Calu3 (cell line): ENCODE measurements at regions not wholly inside any gene's neighbourhood (a gene's known extent, or its start where the extent isn't known, plus 50 kb on each side); places are given as distances from the start of the nearest gene placed in this dataset.

Source experiments
- BruUV-seq: library from RNA; stranded (reverse); fragments of 400-500 nt; replicated peaks from 2 replicates; lab custom pipeline; 2021; lab: Mats Ljungman, UMichigan
- CTCF ChIA-PET: fragments of 300-600 bp; sonication (Branson Sonifier 250); formaldehyde crosslinking; loops from one replicate; lab custom pipeline; 2022; ENCODE audit warnings: antibody characterized with exemption; lab: Charles Lee
- DNase-seq: peaks from one replicate; pipeline ENCODE4 v3.0.0; 2022
- H3K27ac Mint-ChIP-seq: one replicate; pipeline ENCODE4 v1.8.0; 2022; ENCODE audit warnings: mixed read lengths; ENCODE audit not compliant: unreplicated experiment
- H3K27me3 Mint-ChIP-seq: one replicate; pipeline ENCODE4 v1.8.0; 2022; ENCODE audit warnings: mixed read lengths; ENCODE audit not compliant: unreplicated experiment
- H3K36me3 Mint-ChIP-seq: one replicate; pipeline ENCODE4 v1.8.0; 2022; ENCODE audit warnings: mild to moderate bottlenecking, moderate library complexity, mixed read lengths; ENCODE audit not compliant: insufficient read depth, unreplicated experiment
- H3K4me1 Mint-ChIP-seq: one replicate; pipeline ENCODE4 v1.8.0; 2022; ENCODE audit warnings: mild to moderate bottlenecking, low read depth, mixed read lengths; ENCODE audit not compliant: unreplicated experiment
- H3K4me3 Mint-ChIP-seq: one replicate; pipeline ENCODE4 v1.8.0; 2022; ENCODE audit warnings: mild to moderate bottlenecking, low read depth, moderate library complexity, mixed read lengths; ENCODE audit not compliant: unreplicated experiment
- H3K9me3 Mint-ChIP-seq: one replicate; pipeline ENCODE4 v1.8.0; 2022; ENCODE audit warnings: low read depth, mixed read lengths; ENCODE audit not compliant: unreplicated experiment
- intact Hi-C: fragments of 100-400 bp; cut with micrococcal nuclease; formaldehyde crosslinking; loops from one replicate; pipeline ENCODE4 v1.10.0; 2022; ENCODE audit not compliant: unreplicated experiment
- TF ChIP-seq, protein P1 (sequence below): fragments of 200-600 bp; IDR thresholded peaks from one replicate; pipeline ENCODE4 v1.8.0; 2022; ENCODE audit warnings: antibody characterized with exemption; ENCODE audit not compliant: unreplicated experiment

DNA sequence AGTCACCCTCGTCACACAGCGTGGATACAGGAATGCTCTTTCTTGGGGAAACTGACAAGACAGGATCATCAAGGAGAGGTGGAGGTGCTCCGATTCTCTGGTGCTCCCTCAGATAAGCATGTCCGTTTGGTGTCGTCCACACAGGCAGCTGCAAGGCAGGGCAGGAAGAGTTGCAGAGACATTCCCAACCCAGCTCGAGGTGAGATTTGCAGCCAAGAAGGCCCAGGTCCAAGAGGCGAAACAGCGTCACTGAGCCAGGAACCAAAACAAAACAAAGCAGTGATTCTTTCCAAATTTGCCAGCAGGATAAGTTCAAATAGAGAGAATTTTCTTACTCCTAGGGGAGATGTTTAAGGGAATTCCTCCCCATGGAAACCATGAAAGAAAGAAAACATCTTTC, 386.5 kb upstream of the PFKP start:
- Mint-ChIP-seq H3K27ac (no peak overlapping the region), H3K36me3 (no peaks in the 10 kb centered on the region), H3K9me3 (peaks cover 3% of the 10 kb centered on the region), H3K27me3 (no peaks in the 10 kb centered on the region), H3K4me3 (no peak overlapping the region), H3K4me1 (no peaks in the 10 kb centered on the region)
- no peak for DNase-seq
- BruUV-seq: no TSS peak
- TF ChIP-seq, protein P1, sequence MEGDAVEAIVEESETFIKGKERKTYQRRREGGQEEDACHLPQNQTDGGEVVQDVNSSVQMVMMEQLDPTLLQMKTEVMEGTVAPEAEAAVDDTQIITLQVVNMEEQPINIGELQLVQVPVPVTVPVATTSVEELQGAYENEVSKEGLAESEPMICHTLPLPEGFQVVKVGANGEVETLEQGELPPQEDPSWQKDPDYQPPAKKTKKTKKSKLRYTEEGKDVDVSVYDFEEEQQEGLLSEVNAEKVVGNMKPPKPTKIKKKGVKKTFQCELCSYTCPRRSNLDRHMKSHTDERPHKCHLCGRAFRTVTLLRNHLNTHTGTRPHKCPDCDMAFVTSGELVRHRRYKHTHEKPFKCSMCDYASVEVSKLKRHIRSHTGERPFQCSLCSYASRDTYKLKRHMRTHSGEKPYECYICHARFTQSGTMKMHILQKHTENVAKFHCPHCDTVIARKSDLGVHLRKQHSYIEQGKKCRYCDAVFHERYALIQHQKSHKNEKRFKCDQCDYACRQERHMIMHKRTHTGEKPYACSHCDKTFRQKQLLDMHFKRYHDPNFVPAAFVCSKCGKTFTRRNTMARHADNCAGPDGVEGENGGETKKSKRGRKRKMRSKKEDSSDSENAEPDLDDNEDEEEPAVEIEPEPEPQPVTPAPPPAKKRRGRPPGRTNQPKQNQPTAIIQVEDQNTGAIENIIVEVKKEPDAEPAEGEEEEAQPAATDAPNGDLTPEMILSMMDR: no peak
- intact Hi-C loops: no loop called here
- CTCF ChIA-PET: no interaction called here

DNA sequence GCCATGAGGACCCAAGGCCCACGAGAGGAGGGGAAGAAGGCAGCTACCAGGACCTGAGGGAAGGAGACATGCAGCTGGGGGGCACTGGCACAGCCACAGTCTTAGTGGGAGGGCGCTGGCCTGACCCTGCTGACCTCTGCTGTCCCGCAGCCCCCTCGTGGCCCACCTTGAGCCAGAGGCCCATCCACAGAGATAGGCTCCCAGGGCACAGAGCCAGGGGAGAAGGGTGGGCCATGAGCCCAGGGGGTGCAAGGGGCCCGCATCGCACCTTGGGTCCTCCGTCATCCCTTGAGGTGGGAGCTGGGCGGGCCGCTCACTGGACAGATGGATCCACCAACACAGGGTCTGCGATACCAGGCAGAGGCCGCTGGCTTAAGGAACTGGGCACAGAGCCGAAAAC, 387.7 kb upstream of the PFKP start:
- Mint-ChIP-seq H3K9me3 (peaks cover 5% of the 10 kb centered on the region), H3K27ac (no peak overlapping the region), H3K4me3 (no peak overlapping the region), H3K4me1 (no peaks in the 10 kb centered on the region), H3K27me3 (no peaks in the 10 kb centered on the region), H3K36me3 (no peaks in the 10 kb centered on the region)
- CTCF ChIA-PET: no interaction called here
- TF ChIP-seq, protein P1: no peak
- BruUV-seq: no TSS peak
- intact Hi-C loops: no loop called here
- DNase-seq: no peak

DNA sequence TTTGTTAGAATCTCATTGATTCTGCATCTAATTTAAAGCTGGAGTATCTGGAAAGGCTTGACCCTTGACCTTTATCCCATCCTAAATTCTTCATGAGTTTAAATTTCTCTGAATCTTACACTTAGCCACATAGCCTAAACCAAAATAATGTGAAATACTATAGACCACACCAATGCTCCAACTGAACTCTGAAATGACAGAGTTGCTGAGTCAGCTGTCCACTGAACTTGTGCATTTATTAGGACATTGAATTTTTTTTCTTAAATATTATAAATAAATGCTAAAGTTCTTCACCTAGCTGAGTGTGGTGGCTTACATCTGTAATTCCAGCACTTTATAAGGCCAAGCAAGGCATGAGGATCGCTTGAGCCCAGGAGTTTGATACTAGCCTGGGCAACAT, 390.9 kb upstream of the PFKP start:
- intact Hi-C loops: no loop called here
- TF ChIP-seq, protein P1: no peak
- Mint-ChIP-seq H3K4me3 (no peak overlapping the region), H3K27me3 (no peaks in the 10 kb centered on the region), H3K4me1 (no peaks in the 10 kb centered on the region), H3K27ac (no peak overlapping the region), H3K9me3 (peaks cover 10% of the 10 kb centered on the region), H3K36me3 (no peaks in the 10 kb centered on the region)
- no TSS peak for BruUV-seq
- CTCF ChIA-PET: no interaction called here
- DNase-seq: no peak

DNA sequence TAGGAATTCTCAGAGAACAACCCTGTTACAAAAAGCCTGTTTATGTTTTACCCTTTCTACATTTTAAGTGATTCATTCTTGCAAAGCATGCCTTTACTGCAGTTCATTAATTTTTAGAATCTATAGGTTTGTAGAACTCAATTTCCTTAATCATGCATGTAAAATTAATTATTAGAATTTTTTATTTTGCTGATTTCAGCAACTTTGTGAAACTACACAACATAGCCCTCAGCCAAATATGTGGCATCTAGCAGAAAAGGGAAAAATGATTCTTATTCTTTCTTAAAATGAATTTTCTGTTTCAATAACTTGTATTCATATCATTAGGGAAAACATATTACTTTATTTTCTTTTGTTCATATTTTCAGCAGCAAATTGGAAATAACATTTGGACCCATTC, 392.9 kb upstream of the PFKP start:
- intact Hi-C loops: no loop called here
- Mint-ChIP-seq H3K4me3 (no peak overlapping the region), H3K27ac (no peak overlapping the region), H3K4me1 (no peaks in the 10 kb centered on the region), H3K36me3 (no peaks in the 10 kb centered on the region), H3K27me3 (no peaks in the 10 kb centered on the region), H3K9me3 (peaks cover 12% of the 10 kb centered on the region)
- no TSS peak for BruUV-seq
- DNase-seq: no peak
- CTCF ChIA-PET: no interaction called here
- TF ChIP-seq, protein P1: no peak
